ENCODE measurements at regions not wholly inside any gene's neighbourhood (a gene's known extent, or its start where the extent isn't known, plus 50 kb on each side); places are given as distances from the start of the nearest gene placed in this dataset.

GRCh38 chr13:29953542-29953941 lies 103.1 kb upstream of the UBL3 start:
- TF ChIP-seq CTCF (IDR thresholded peaks at IDR 0.05; ENCODE audit: insufficient read depth, low read depth, low read length): no peak
- TF ChIP-seq EZH2 (IDR thresholded peaks at IDR 0.05; ENCODE audit: insufficient read depth, low read length): no peak

Measured in astrocyte (in vitro differentiated cells and primary cell).